ENCODE measurements at regions not wholly inside any gene's neighbourhood (a gene's known extent, or its start where the extent isn't known, plus 50 kb on each side); places are given as distances from the start of the nearest gene placed in this dataset.
"Not testable (repeated sequence)": the region's sequence is repeated elsewhere in the genome, so short reads cannot be mapped to it uniquely, and the experiment has no call there.

DNA sequence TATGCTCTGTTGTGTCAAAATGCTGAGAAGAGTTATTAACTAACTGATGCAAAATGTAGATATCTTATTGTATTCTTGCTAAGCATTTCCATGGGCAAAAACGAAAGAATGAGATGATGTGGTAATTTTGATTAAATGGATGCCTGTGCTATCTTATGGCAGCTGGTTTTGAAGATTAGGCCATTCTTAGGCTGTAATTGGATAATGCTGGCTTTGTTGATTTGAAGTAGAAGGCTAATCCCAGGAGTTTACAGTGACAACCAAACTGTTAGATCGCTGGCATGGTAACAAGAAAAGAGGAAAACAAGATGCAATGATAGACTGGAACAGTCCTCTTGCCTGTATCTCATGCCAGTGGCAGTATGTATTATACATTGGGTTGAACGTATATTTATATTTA lies 74.1 kb upstream of the WDR44 start:
- no peak for TF ChIP-seq CTCF (conservative IDR thresholded peaks at IDR 0.05)
- H3K27me3 ChIP-seq (ENCODE audit: control insufficient read depth, insufficient read depth, low read length, poor library complexity, severe bottlenecking), result no peaks in the 10 kb centered on the region
- Mint-ChIP-seq H3K27me3 (ENCODE audit: insufficient read depth) (no peaks in the 10 kb centered on the region), H3K4me3 (no peak overlapping the region), H3K9me3 (peaks cover 49% of the 10 kb centered on the region), H3K4me1 (no peaks in the 10 kb centered on the region), H3K36me3 (ENCODE audit: low read depth) (no peaks in the 10 kb centered on the region), H3K27ac (no peak overlapping the region)
- peaks cover 5% of the 10 kb centered on the region for H3K9me3 ChIP-seq (ENCODE audit: control insufficient read depth, low read length)
- H3K9ac ChIP-seq (ENCODE audit: extremely low read depth, low read length, poor library complexity, severe bottlenecking), result peak overlapping the region; percentile 53
- DNase-seq, result no peak
- peaks cover 4% of the 10 kb centered on the region for H3K4me1 ChIP-seq (ENCODE audit: control insufficient read depth, insufficient read depth, low read length)
- no peaks in the 10 kb centered on the region for H3K36me3 ChIP-seq (ENCODE audit: control insufficient read depth, insufficient read depth, low read length)
- no peak overlapping the region for H3K4me3 ChIP-seq (ENCODE audit: low read length)
- 53 to 80% methylated on average over 1 to 2 of the region's 3 CpGs for WGBS, 2 experiments (ENCODE audit: insufficient coverage in 1 of 2, insufficient read length in 1 of 2)
- no peak overlapping the region for H3K27ac ChIP-seq (ENCODE audit: low read depth, low read length)

GRCh38 chrX:118272242-118272641 lies 73.7 kb upstream of the WDR44 start:
- H3K9me3 Mint-ChIP-seq, result peaks cover 49% of the 10 kb centered on the region
- DNase-seq, result no peak
- H3K4me3 Mint-ChIP-seq, result no peak overlapping the region
- H3K27ac Mint-ChIP-seq, result no peak overlapping the region
- Histone ChIP-seq H3K4me1 (ENCODE audit: control insufficient read depth, insufficient read depth, low read length) (peaks cover 4% of the 10 kb centered on the region), H3K36me3 (ENCODE audit: control insufficient read depth, insufficient read depth, low read length) (no peaks in the 10 kb centered on the region), H3K9ac (ENCODE audit: extremely low read depth, low read length, poor library complexity, severe bottlenecking) (peak overlapping the region; percentile 30), H3K27ac (ENCODE audit: low read depth, low read length) (no peak overlapping the region), H3K9me3 (ENCODE audit: control insufficient read depth, low read length) (peaks cover 5% of the 10 kb centered on the region), H3K27me3 (ENCODE audit: control insufficient read depth, insufficient read depth, low read length, poor library complexity, severe bottlenecking) (no peaks in the 10 kb centered on the region), H3K4me3 (ENCODE audit: low read length) (no peak overlapping the region)
- TF ChIP-seq CTCF (conservative IDR thresholded peaks at IDR 0.05), result no peak
- H3K27me3 Mint-ChIP-seq (ENCODE audit: insufficient read depth), result no peaks in the 10 kb centered on the region
- no peaks in the 10 kb centered on the region for H3K36me3 Mint-ChIP-seq (ENCODE audit: low read depth)
- H3K4me1 Mint-ChIP-seq, result no peaks in the 10 kb centered on the region

DNA sequence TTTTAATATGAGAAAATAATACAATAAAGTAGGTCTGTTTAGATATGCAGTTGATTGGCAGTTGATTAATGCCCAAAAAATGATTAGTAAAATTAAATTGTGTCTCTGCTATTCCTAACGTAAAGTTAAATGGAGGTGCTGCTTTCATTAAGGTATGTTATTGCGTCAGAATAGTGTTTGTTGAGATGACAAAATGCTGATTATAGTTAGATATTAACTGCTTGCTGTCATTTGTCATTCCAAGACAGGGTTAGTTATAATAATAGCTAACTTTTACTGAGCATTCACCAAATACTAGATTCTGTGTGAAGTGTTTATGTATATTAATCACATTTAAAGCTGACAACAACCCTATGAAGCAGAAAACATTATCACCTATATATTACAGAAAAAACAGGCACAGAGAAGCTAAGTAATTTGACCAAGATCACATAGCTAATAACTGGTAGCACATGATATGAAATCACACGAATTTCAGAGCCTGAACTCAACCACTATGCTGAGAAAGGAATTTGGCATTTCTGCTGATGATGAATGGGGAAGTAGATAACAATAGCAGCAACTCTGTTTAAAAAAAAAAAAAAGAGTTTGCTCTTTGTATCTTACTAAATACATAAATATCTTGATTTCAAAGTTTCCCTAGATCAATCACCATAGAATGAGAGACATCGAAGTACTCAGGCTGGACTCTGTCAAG lies 59.7 kb upstream of the WDR44 start:
- no peaks in the 10 kb centered on the region for H3K4me1 Mint-ChIP-seq
- peaks cover 1% of the 10 kb centered on the region for H3K27me3 Mint-ChIP-seq (ENCODE audit: insufficient read depth)
- H3K36me3 ChIP-seq (ENCODE audit: control insufficient read depth, insufficient read depth, low read length), result no peaks in the 10 kb centered on the region
- no peaks in the 10 kb centered on the region for H3K4me1 ChIP-seq (ENCODE audit: control insufficient read depth, insufficient read depth, low read length)
- no peak overlapping the region for H3K4me3 ChIP-seq (ENCODE audit: low read length)
- H3K4me3 Mint-ChIP-seq, result no peak overlapping the region
- H3K9ac ChIP-seq (ENCODE audit: extremely low read depth, low read length, poor library complexity, severe bottlenecking), result no peak overlapping the region
- H3K27me3 ChIP-seq (ENCODE audit: control insufficient read depth, insufficient read depth, low read length, poor library complexity, severe bottlenecking), result no peaks in the 10 kb centered on the region
- TF ChIP-seq CTCF (conservative IDR thresholded peaks at IDR 0.05), result no peak
- DNase-seq, result no peak
- peaks cover 34% of the 10 kb centered on the region for H3K9me3 Mint-ChIP-seq
- H3K27ac ChIP-seq (ENCODE audit: low read depth, low read length), result no peak overlapping the region
- no peaks in the 10 kb centered on the region for H3K9me3 ChIP-seq (ENCODE audit: control insufficient read depth, low read length)
- H3K27ac Mint-ChIP-seq, result no peak overlapping the region
- WGBS, 2 experiments (ENCODE audit: insufficient coverage in 1 of 2, insufficient read length in 1 of 2), result 86 to 100% methylated on average over 1 to 4 of the region's 4 CpGs
- no peaks in the 10 kb centered on the region for H3K36me3 Mint-ChIP-seq (ENCODE audit: low read depth)

GRCh38 chrX:118295818-118296217 lies 50.1 kb upstream of the WDR44 start:
- H3K27ac ChIP-seq (ENCODE audit: low read depth, low read length); DNase-seq; H3K4me3 Mint-ChIP-seq; H3K4me3 ChIP-seq (ENCODE audit: low read length); H3K36me3 ChIP-seq (ENCODE audit: control insufficient read depth, insufficient read depth, low read length); H3K27ac Mint-ChIP-seq; H3K27me3 Mint-ChIP-seq (ENCODE audit: insufficient read depth); H3K9ac ChIP-seq (ENCODE audit: extremely low read depth, low read length, poor library complexity, severe bottlenecking); H3K27me3 ChIP-seq (ENCODE audit: control insufficient read depth, insufficient read depth, low read length, poor library complexity, severe bottlenecking); H3K4me1 Mint-ChIP-seq; H3K4me1 ChIP-seq (ENCODE audit: control insufficient read depth, insufficient read depth, low read length); H3K9me3 ChIP-seq (ENCODE audit: control insufficient read depth, low read length); H3K36me3 Mint-ChIP-seq (ENCODE audit: low read depth): not testable (repeated sequence)
- H3K9me3 Mint-ChIP-seq, result peaks cover 74% of the 10 kb centered on the region
- 100% methylated on average over 1 of the region's 1 CpG; no CpG with 5 or more reads in 1 of the 2 experiments for WGBS, 2 experiments (ENCODE audit: insufficient coverage in 1 of 2, insufficient read length in 1 of 2)

All from endodermal cell (in vitro differentiated cells).